HCT116 (cell line): ENCODE measurements at regions not wholly inside any gene's neighbourhood (a gene's known extent, or its start where the extent isn't known, plus 50 kb on each side); places are given as distances from the start of the nearest gene placed in this dataset.

Experiments
- ATAC-seq: fragments of 200-7000 bp; cut with Tn5 transposase; 2 replicates; pipeline ENCODE4 v1.9.1; 2020; ENCODE audit warnings: mild to moderate bottlenecking, moderate library complexity
- BruUV-seq: library from RNA; stranded (reverse); fragments of 400-500 nt; replicated peaks from 2 replicates; lab custom pipeline; 2021; lab: Mats Ljungman, UMichigan
- CTCF ChIA-PET: fragments of 300-600 bp; sonication (Branson Sonifier 250); formaldehyde crosslinking; loops from one replicate; lab custom pipeline; 2021; ENCODE audit warnings: antibody characterized with exemption; lab: Charles Lee
- POLR2A ChIA-PET: fragments of 300-600, 350-600 bp; sonication (Branson Sonifier 250); formaldehyde crosslinking; loops from one replicate; lab custom pipeline; 2021; ENCODE audit warnings: antibody characterized with exemption; lab: Charles Lee
- RAD21 ChIA-PET, 2 experiments: fragments of 300-600 bp; sonication (Branson Sonifier 250); formaldehyde crosslinking; loops; one replicate each; lab custom pipeline; 2023; ENCODE audit warnings: low total read pairs in 2 of 2; ENCODE audit not compliant: uncharacterized antibody in 2 of 2, unreplicated experiment in 2 of 2, low non-redundant PET in 1 of 2; lab: Charles Lee
- DNase-seq: peaks from one replicate; pipeline ENCODE4 v3.0.0-alpha.2; 2010; ENCODE audit warnings: low read depth, low spot score
- H2AFZ ChIP-seq: fragments of 200-600 bp; shearing (Covaris generic), sonication (generic); 2 replicates; pipeline ENCODE4 v1.6.1; 2017; ENCODE audit warnings: low read depth, mixed run types, mixed read lengths, antibody characterized with exemption, low read length; ENCODE audit not compliant: poor library complexity, severe bottlenecking
- H3K27ac ChIP-seq: 2 replicates; pipeline ENCODE4 v1.5.1; 2012; ENCODE audit warnings: low read depth, low read length
- H3K27me3 ChIP-seq: fragments of 200-600 bp; sonication (generic); 2 replicates; pipeline ENCODE4 v1.6.1; 2016; ENCODE audit warnings: mixed run types, low read length, mixed read lengths; ENCODE audit not compliant: insufficient read depth
- H3K36me3 ChIP-seq, 2 experiments: fragments of 200-500 bp in 1 of 2; fragments of 200-600 bp in 1 of 2; sonication (Bioruptor generic) in 1 of 2; sonication (generic) in 1 of 2; 2 replicates each; pipeline versions ENCODE4 v1.5.1 to v1.6.1; 2014 to 2016; ENCODE audit warnings: low read length in 2 of 2, inconsistent platforms in 1 of 2, mixed read lengths in 1 of 2, mixed run types in 1 of 2; ENCODE audit not compliant: insufficient read depth in 2 of 2, control insufficient read depth in 1 of 2
- H3K4me1 ChIP-seq, 2 experiments: fragments of 200-600 bp in 1 of 2; sonication (generic) in 1 of 2; 2 replicates each; pipeline versions ENCODE4 v1.5.1 to v1.6.1; 2012 to 2017; ENCODE audit warnings: low read length in 2 of 2, inconsistent platforms in 1 of 2, mild to moderate bottlenecking in 1 of 2, mixed read lengths in 1 of 2, mixed run types in 1 of 2, moderate library complexity in 1 of 2; ENCODE audit not compliant: insufficient read depth in 2 of 2, control insufficient read depth in 1 of 2
- H3K4me2 ChIP-seq: fragments of 200-600 bp; sonication (generic); 2 replicates; pipeline ENCODE4 v1.6.1; 2017; ENCODE audit warnings: mixed run types, low read length, mixed read lengths
- H3K4me3 ChIP-seq, 2 experiments: fragments of 200-600 bp in 1 of 2; sonication (generic) in 1 of 2; replicated peaks in 1 of 2; 2 replicates each; pipeline ENCODE4 v1.5.1; 2011 to 2016; ENCODE audit warnings: low read length in 2 of 2, control low read depth in 1 of 2, low read depth in 1 of 2, mild to moderate bottlenecking in 1 of 2, mixed read lengths in 1 of 2, mixed run types in 1 of 2
- H3K79me2 ChIP-seq: fragments of 200-600 bp; sonication (generic); 2 replicates; pipeline ENCODE4 v1.6.1; 2017; ENCODE audit warnings: mild to moderate bottlenecking, mixed run types, low read length, moderate library complexity, mixed read lengths; ENCODE audit not compliant: insufficient read depth
- H3K9ac ChIP-seq: fragments of 200-600 bp; sonication (generic); 2 replicates; pipeline ENCODE4 v1.6.1; 2016; ENCODE audit warnings: low read length, mixed read lengths
- H3K9me2 ChIP-seq: fragments of 200-600 bp; sonication (generic), shearing (Covaris generic); 2 replicates; pipeline ENCODE4 v1.6.1; 2017; ENCODE audit warnings: mixed run types, mild to moderate bottlenecking, moderate library complexity; ENCODE audit not compliant: insufficient read depth
- H3K9me3 ChIP-seq, 2 experiments: fragments of 200-500 bp in 1 of 2; fragments of 200-600 bp in 1 of 2; sonication (Bioruptor generic) in 1 of 2; sonication (generic) in 1 of 2; 2 replicates each; pipeline ENCODE4 v1.6.1; 2014 to 2017; ENCODE audit warnings: low read length in 2 of 2, mixed read lengths in 2 of 2, inconsistent platforms in 1 of 2, low read depth in 1 of 2, mild to moderate bottlenecking in 1 of 2, mixed run types in 1 of 2, moderate library complexity in 1 of 2; ENCODE audit not compliant: control insufficient read depth in 1 of 2, insufficient read depth in 1 of 2
- H4K20me1 ChIP-seq: fragments of 200-600 bp; sonication (generic), shearing (Covaris generic); 2 replicates; pipeline ENCODE4 v1.6.1; 2017; ENCODE audit warnings: mixed run types, mild to moderate bottlenecking, moderate library complexity; ENCODE audit not compliant: insufficient read depth
- CEBPB ChIP-seq: IDR thresholded peaks from 2 replicates; pipeline ENCODE4 v1.6.1; 2012; ENCODE audit warnings: low read depth
- ELF1 ChIP-seq: IDR thresholded peaks from 2 replicates; pipeline ENCODE4 v1.6.1; 2012; ENCODE audit warnings: low read depth, borderline replicate concordance
- EZH2 ChIP-seq: fragments of 200-600 bp; sonication (generic); IDR thresholded peaks from 2 replicates; pipeline ENCODE4 v1.6.1; 2017; ENCODE audit warnings: antibody characterized with exemption, mixed run types
- POLR2AphosphoS5 ChIP-seq: IDR thresholded peaks from 2 replicates; pipeline ENCODE4 v1.6.1; 2011; ENCODE audit warnings: mild to moderate bottlenecking, low read depth, low read length, moderate library complexity
- SIN3A ChIP-seq: IDR thresholded peaks from 2 replicates; pipeline ENCODE4 v1.6.1; 2012; ENCODE audit warnings: low read depth
- TCF7L2 ChIP-seq: IDR thresholded peaks from 2 replicates; pipeline ENCODE4 v1.7.0; 2011; ENCODE audit warnings: borderline replicate concordance, inconsistent platforms; ENCODE audit not compliant: insufficient read depth, insufficient read length; ENCODE audit errors: extremely low read depth
- YY1 ChIP-seq: IDR thresholded peaks from 2 replicates; pipeline ENCODE4 v1.6.1; 2011; ENCODE audit warnings: low read length, low read depth, moderate library complexity, mild to moderate bottlenecking; ENCODE audit not compliant: insufficient replicate concordance; ENCODE audit errors: extremely low read depth
- ZFX ChIP-seq: fragments of 450-650 bp; IDR thresholded peaks from 2 replicates; pipeline ENCODE4 v1.6.1; 2017
- intact Hi-C: fragments of 100-400 bp; cut with micrococcal nuclease; formaldehyde crosslinking; loops from 2 replicates; pipeline ENCODE4 v1.10.0; 2022
- TF ChIP-seq, protein P1 (sequence below): IDR thresholded peaks from 2 replicates; pipeline ENCODE4 v1.6.1; 2012; ENCODE audit warnings: low read depth
- TF ChIP-seq, protein P2 (sequence below): IDR thresholded peaks from 2 replicates; pipeline ENCODE4 v1.6.1; 2012
- TF ChIP-seq, protein P3 (sequence below): IDR thresholded peaks from 2 replicates; pipeline ENCODE4 v1.6.1; 2011; ENCODE audit warnings: mild to moderate bottlenecking, low read length, moderate library complexity; ENCODE audit not compliant: insufficient replicate concordance; ENCODE audit errors: extremely low read depth

DNA sequence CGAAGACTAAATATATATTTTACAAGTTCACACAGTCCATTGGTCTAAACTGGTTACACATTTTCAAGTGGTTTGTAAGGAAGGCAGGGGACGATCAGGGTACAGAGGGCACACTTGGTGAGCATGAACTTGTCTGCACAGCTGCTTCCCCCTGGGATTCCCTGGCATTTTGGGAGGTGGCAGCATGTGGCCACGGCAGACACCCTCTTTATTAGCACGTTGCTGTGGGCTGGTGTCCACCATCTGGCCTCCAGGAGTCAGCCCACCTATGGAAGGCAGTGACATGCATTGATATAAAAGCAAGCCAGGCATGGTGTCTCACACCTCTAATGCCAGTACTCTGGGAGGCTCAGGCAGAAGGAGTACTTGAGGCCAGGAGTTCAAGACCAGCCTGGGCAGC lies 350.2 kb downstream of the TYW1 start:
- ChIA-PET POLR2A (no interaction called here), RAD21 (no interaction called here)
- no TSS peak for BruUV-seq
- no peak overlapping the region for H3K27ac ChIP-seq
- DNase-seq = no peak
- no peaks in the 10 kb centered on the region for H4K20me1 ChIP-seq
- H3K4me2 ChIP-seq = no peak overlapping the region
- H3K36me3 ChIP-seq = no peaks in the 10 kb centered on the region
- intact Hi-C loops = no loop called here
- TF ChIP-seq ZFX = no peak
- no peak for TF ChIP-seq ELF1
- TF ChIP-seq POLR2AphosphoS5 = no peak
- TF ChIP-seq TCF7L2 = no peak
- TF ChIP-seq, protein P1, sequence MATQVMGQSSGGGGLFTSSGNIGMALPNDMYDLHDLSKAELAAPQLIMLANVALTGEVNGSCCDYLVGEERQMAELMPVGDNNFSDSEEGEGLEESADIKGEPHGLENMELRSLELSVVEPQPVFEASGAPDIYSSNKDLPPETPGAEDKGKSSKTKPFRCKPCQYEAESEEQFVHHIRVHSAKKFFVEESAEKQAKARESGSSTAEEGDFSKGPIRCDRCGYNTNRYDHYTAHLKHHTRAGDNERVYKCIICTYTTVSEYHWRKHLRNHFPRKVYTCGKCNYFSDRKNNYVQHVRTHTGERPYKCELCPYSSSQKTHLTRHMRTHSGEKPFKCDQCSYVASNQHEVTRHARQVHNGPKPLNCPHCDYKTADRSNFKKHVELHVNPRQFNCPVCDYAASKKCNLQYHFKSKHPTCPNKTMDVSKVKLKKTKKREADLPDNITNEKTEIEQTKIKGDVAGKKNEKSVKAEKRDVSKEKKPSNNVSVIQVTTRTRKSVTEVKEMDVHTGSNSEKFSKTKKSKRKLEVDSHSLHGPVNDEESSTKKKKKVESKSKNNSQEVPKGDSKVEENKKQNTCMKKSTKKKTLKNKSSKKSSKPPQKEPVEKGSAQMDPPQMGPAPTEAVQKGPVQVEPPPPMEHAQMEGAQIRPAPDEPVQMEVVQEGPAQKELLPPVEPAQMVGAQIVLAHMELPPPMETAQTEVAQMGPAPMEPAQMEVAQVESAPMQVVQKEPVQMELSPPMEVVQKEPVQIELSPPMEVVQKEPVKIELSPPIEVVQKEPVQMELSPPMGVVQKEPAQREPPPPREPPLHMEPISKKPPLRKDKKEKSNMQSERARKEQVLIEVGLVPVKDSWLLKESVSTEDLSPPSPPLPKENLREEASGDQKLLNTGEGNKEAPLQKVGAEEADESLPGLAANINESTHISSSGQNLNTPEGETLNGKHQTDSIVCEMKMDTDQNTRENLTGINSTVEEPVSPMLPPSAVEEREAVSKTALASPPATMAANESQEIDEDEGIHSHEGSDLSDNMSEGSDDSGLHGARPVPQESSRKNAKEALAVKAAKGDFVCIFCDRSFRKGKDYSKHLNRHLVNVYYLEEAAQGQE = no peak
- TF ChIP-seq, protein P2, sequence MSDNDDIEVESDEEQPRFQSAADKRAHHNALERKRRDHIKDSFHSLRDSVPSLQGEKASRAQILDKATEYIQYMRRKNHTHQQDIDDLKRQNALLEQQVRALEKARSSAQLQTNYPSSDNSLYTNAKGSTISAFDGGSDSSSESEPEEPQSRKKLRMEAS = no peak
- TF ChIP-seq SIN3A = no peak
- TF ChIP-seq YY1 = no peak
- no peak for TF ChIP-seq EZH2
- TF ChIP-seq CEBPB = no peak
- TF ChIP-seq, protein P3, sequence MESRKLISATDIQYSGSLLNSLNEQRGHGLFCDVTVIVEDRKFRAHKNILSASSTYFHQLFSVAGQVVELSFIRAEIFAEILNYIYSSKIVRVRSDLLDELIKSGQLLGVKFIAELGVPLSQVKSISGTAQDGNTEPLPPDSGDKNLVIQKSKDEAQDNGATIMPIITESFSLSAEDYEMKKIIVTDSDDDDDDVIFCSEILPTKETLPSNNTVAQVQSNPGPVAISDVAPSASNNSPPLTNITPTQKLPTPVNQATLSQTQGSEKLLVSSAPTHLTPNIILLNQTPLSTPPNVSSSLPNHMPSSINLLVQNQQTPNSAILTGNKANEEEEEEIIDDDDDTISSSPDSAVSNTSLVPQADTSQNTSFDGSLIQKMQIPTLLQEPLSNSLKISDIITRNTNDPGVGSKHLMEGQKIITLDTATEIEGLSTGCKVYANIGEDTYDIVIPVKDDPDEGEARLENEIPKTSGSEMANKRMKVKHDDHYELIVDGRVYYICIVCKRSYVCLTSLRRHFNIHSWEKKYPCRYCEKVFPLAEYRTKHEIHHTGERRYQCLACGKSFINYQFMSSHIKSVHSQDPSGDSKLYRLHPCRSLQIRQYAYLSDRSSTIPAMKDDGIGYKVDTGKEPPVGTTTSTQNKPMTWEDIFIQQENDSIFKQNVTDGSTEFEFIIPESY = no peak
- TF ChIP-seq, all 23 proteins: peak for 0
- no peaks in the 10 kb centered on the region for H3K9me2 ChIP-seq
- no peak for ATAC-seq
- no peaks in the 10 kb centered on the region for H3K4me1 ChIP-seq
- H3K9me3 ChIP-seq = no peaks in the 10 kb centered on the region
- no peaks in the 10 kb centered on the region for H3K27me3 ChIP-seq
- H2AFZ ChIP-seq = no peak overlapping the region
- CTCF ChIA-PET = no interaction called here
- H3K79me2 ChIP-seq = no peaks in the 10 kb centered on the region
- no peak overlapping the region for H3K9ac ChIP-seq
- no peak overlapping the region for H3K4me3 ChIP-seq
